Stomach smooth muscle (tissue), 2 donors: ENCODE measurements at regions not wholly inside any gene's neighbourhood (a gene's known extent, or its start where the extent isn't known, plus 50 kb on each side); places are given as distances from the start of the nearest gene placed in this dataset.
"Not testable (repeated sequence)": the region's sequence is repeated elsewhere in the genome, so short reads cannot be mapped to it uniquely, and the experiment has no call there.

ENCODE experiments used
- H3K27ac ChIP-seq: one replicate; pipeline ENCODE4 v1.7.0; 2013; ENCODE audit warnings: mild to moderate bottlenecking, low read length, inconsistent platforms
- H3K27me3 ChIP-seq, 2 donors: one replicate each; pipeline ENCODE4 v1.7.0; 2013; ENCODE audit warnings: low read length in 2 of 2; ENCODE audit not compliant: insufficient read depth in 2 of 2, control insufficient read depth in 1 of 2
- H3K36me3 ChIP-seq, 2 donors: one replicate each; pipeline ENCODE4 v1.7.0; 2013; ENCODE audit warnings: low read length in 2 of 2; ENCODE audit not compliant: control insufficient read depth in 2 of 2, insufficient read depth in 2 of 2
- H3K4me1 ChIP-seq: one replicate; pipeline ENCODE4 v1.7.0; 2013; ENCODE audit warnings: low read length; ENCODE audit not compliant: control insufficient read depth, insufficient read depth
- H3K4me3 ChIP-seq, 2 donors: one replicate each; pipeline ENCODE4 v1.7.0; 2013; ENCODE audit warnings: low read length in 2 of 2
- H3K9ac ChIP-seq, 2 donors: one replicate each; pipeline ENCODE4 v1.7.0; 2013; ENCODE audit warnings: low read length in 2 of 2, mild to moderate bottlenecking in 1 of 2
- H3K9me3 ChIP-seq, 2 donors: one replicate each; pipeline ENCODE4 v1.7.0; 2013; ENCODE audit warnings: low read length in 2 of 2; ENCODE audit not compliant: control insufficient read depth in 2 of 2
- donor health status: healthy.
- donor health status: Pancreatic carcinoma.

- no peaks in the 10 kb centered on the region for H3K4me1 ChIP-seq
- H3K27ac ChIP-seq: no peak overlapping the region
- H3K9ac ChIP-seq: no peak overlapping the region
- no peaks in the 10 kb centered on the region for H3K27me3 ChIP-seq
- H3K36me3 ChIP-seq: no peaks in the 10 kb centered on the region
- no peak overlapping the region for H3K4me3 ChIP-seq
- no peaks in the 10 kb centered on the region for H3K9me3 ChIP-seq
These were observed 130.0 kb upstream of the NR3C1 start for GRCh38 chr5:143533475-143533874.

GRCh38 chr5:143527808-143528207, 124.3 kb upstream of the NR3C1 start:
- no peak overlapping the region for H3K9ac ChIP-seq
- no peaks in the 10 kb centered on the region for H3K36me3 ChIP-seq
- no peaks in the 10 kb centered on the region for H3K27me3 ChIP-seq
- no peaks in the 10 kb centered on the region for H3K9me3 ChIP-seq
- H3K4me3 ChIP-seq: no peak overlapping the region
- H3K27ac ChIP-seq: no peak overlapping the region
- H3K4me1 ChIP-seq: no peaks in the 10 kb centered on the region

GRCh38 chr5:143525176-143525575, 121.7 kb upstream of the NR3C1 start:
- H3K9ac ChIP-seq: no peak overlapping the region
- no peaks in the 10 kb centered on the region for H3K36me3 ChIP-seq
- no peaks in the 10 kb centered on the region for H3K27me3 ChIP-seq
- no peaks in the 10 kb centered on the region for H3K4me1 ChIP-seq
- no peak overlapping the region for H3K27ac ChIP-seq
- no peak overlapping the region for H3K4me3 ChIP-seq
- no peaks in the 10 kb centered on the region for H3K9me3 ChIP-seq

- Histone ChIP-seq H3K27me3 (no peaks in the 10 kb centered on the region), H3K4me1 (no peaks in the 10 kb centered on the region), H3K9me3 (no peaks in the 10 kb centered on the region), H3K27ac (no peak overlapping the region), H3K36me3 (no peaks in the 10 kb centered on the region), H3K9ac (no peak overlapping the region), H3K4me3 (no peak overlapping the region)
These were observed 121.0 kb upstream of the NR3C1 start for GRCh38 chr5:143524338-143524945.

GRCh38 chr5:143521846-143522400, 118.4 kb upstream of the NR3C1 start:
- Histone ChIP-seq H3K9me3 (no peaks in the 10 kb centered on the region), H3K36me3 (no peaks in the 10 kb centered on the region), H3K27ac (no peak overlapping the region), H3K4me3 (no peak overlapping the region), H3K4me1 (no peaks in the 10 kb centered on the region), H3K27me3 (no peaks in the 10 kb centered on the region), H3K9ac (no peak overlapping the region)

- Histone ChIP-seq H3K36me3 (no peaks in the 10 kb centered on the region), H3K4me3 (no peak overlapping the region), H3K9me3 (no peaks in the 10 kb centered on the region)
These were observed 117.7 kb upstream of the NR3C1 start for GRCh38 chr5:143521141-143521540.

GRCh38 chr5:143519215-143519614, 115.7 kb upstream of the NR3C1 start:
- H3K9ac ChIP-seq, H3K27me3 ChIP-seq, H3K9me3 ChIP-seq: not testable (repeated sequence)

More at GRCh38 chr5:143521141-143521540, 117.7 kb upstream of the NR3C1 start:
- H3K27ac ChIP-seq: no peak overlapping the region
- H3K4me1 ChIP-seq: no peaks in the 10 kb centered on the region
- H3K27me3 ChIP-seq: no peaks in the 10 kb centered on the region
- H3K9ac ChIP-seq: no peak overlapping the region

GRCh38 chr5:143517824-143518223, 114.3 kb upstream of the NR3C1 start:
- H3K36me3 ChIP-seq, H3K4me1 ChIP-seq, H3K27ac ChIP-seq, H3K4me3 ChIP-seq, H3K9me3 ChIP-seq, H3K9ac ChIP-seq, H3K27me3 ChIP-seq: not testable (repeated sequence)

More at GRCh38 chr5:143519215-143519614, 115.7 kb upstream of the NR3C1 start:
- H3K27ac ChIP-seq, H3K4me3 ChIP-seq, H3K4me1 ChIP-seq, H3K36me3 ChIP-seq: not testable (repeated sequence)

- H3K4me1 ChIP-seq: no peaks in the 10 kb centered on the region
- no peak overlapping the region for H3K4me3 ChIP-seq
- no peaks in the 10 kb centered on the region for H3K9me3 ChIP-seq
- no peak overlapping the region for H3K27ac ChIP-seq
- no peaks in the 10 kb centered on the region for H3K27me3 ChIP-seq
- no peak overlapping the region for H3K9ac ChIP-seq
- no peaks in the 10 kb centered on the region for H3K36me3 ChIP-seq
These were observed 112.8 kb upstream of the NR3C1 start for GRCh38 chr5:143516249-143516648.

GRCh38 chr5:143515829-143516228, 112.3 kb upstream of the NR3C1 start:
- H3K27me3 ChIP-seq: no peaks in the 10 kb centered on the region
- H3K27ac ChIP-seq: no peak overlapping the region
- no peaks in the 10 kb centered on the region for H3K9me3 ChIP-seq
- H3K9ac ChIP-seq: no peak overlapping the region
- no peaks in the 10 kb centered on the region for H3K4me1 ChIP-seq
- no peaks in the 10 kb centered on the region for H3K36me3 ChIP-seq
- no peak overlapping the region for H3K4me3 ChIP-seq

- H3K9ac ChIP-seq: no peak overlapping the region
- no peaks in the 10 kb centered on the region for H3K9me3 ChIP-seq
- H3K27me3 ChIP-seq: no peaks in the 10 kb centered on the region
- no peaks in the 10 kb centered on the region for H3K36me3 ChIP-seq
- no peak overlapping the region for H3K4me3 ChIP-seq
- H3K4me1 ChIP-seq: no peaks in the 10 kb centered on the region
- H3K27ac ChIP-seq: no peak overlapping the region
These were observed 111.3 kb upstream of the NR3C1 start for GRCh38 chr5:143514616-143515335.
